Esophagus muscularis mucosa (tissue), 4 donors: ENCODE measurements at regions not wholly inside any gene's neighbourhood (a gene's known extent, or its start where the extent isn't known, plus 50 kb on each side); places are given as distances from the start of the nearest gene placed in this dataset.

Source experiments
- DNase-seq: peaks from one replicate; pipeline ENCODE4 v3.0.0-alpha.2; 2017; ENCODE audit errors: extremely low spot score
- H3K27ac ChIP-seq, 4 donors: fragments of 200-600 bp; sonication (generic); replicated peaks in 1 of 4; 1 replicate in 3 of 4; 2 replicates in 1 of 4; pipeline ENCODE4 v1.5.1; 2016 to 2019; ENCODE audit warnings: mild to moderate bottlenecking in 1 of 4
- H3K27me3 ChIP-seq, 4 donors: fragments of 200-600 bp; sonication (generic); one replicate each; pipeline versions ENCODE4 v1.5.1 to v1.6.0; 2016 to 2019
- H3K36me3 ChIP-seq, 4 donors: fragments of 200-600 bp; sonication (generic); one replicate each; pipeline ENCODE4 v1.5.1; 2016 to 2019
- H3K4me1 ChIP-seq, 4 donors: fragments of 200-600 bp; sonication (generic); one replicate each; pipeline ENCODE4 v1.5.1; 2016 to 2019
- H3K4me3 ChIP-seq, 4 donors: fragments of 200-600 bp; sonication (generic); 1 replicate in 2 of 4; 2 replicates in 2 of 4; pipeline ENCODE4 v1.5.1; 2016 to 2019; ENCODE audit warnings: mild to moderate bottlenecking in 4 of 4, moderate library complexity in 1 of 4
- H3K9me3 ChIP-seq, 4 donors: fragments of 200-600 bp; sonication (generic); 1 replicate in 3 of 4; 2 replicates in 1 of 4; pipeline ENCODE4 v1.5.1; 2016 to 2019
- CTCF ChIP-seq, 3 experiments: fragments of 200-600 bp in 2 of 3; fragments of 450-650 bp in 1 of 3; sonication (generic) in 2 of 3; IDR thresholded peaks; one replicate each; pipeline ENCODE4 v1.5.1; 2017 to 2019; ENCODE audit warnings: antibody characterized with exemption in 3 of 3, mild to moderate bottlenecking in 2 of 3, moderate library complexity in 1 of 3
- EP300 ChIP-seq: sonication (generic); formaldehyde crosslinking; IDR thresholded peaks from one replicate; pipeline ENCODE4 v1.6.1; 2017; ENCODE audit warnings: antibody characterized with exemption
- POLR2A ChIP-seq: fragments of 450-650 bp; IDR thresholded peaks from one replicate; pipeline ENCODE4 v1.6.1; 2017; ENCODE audit warnings: antibody characterized with exemption, moderate library complexity, mild to moderate bottlenecking, low read depth
- POLR2AphosphoS5 ChIP-seq, 2 donors: sonication (generic); formaldehyde crosslinking; IDR thresholded peaks; one replicate each; pipeline ENCODE4 v1.6.1; 2017; ENCODE audit warnings: antibody characterized with exemption in 2 of 2
- WGBS: methylation state at CpG from one replicate; pipeline ENCODE4 v1.1.5; 2018; 5-methylcytosine and 5-hydroxymethylcytosine counted together
- intact Hi-C: fragments of 100-400 bp; cut with DNase I; formaldehyde crosslinking; loops from one replicate; pipeline ENCODE4 v1.15.1; 2023

GRCh38 chr1:229110986-229111385, 159.9 kb upstream of the RAB4A start:
- H3K27ac ChIP-seq: peak overlapping the region in 1 of 4 donors; percentile 80
- 79% methylated on average over 1 of the region's 1 CpG for WGBS
- TF ChIP-seq POLR2AphosphoS5 (IDR thresholded peaks at IDR 0.05) (no peak), EP300 (no peak), CTCF (IDR thresholded peaks at IDR 0.05) (no peak), POLR2A (no peak)
- DNase-seq: no peak
- H3K36me3 ChIP-seq: no peaks in the 10 kb centered on the region
- H3K27me3 ChIP-seq: no peaks in the 10 kb centered on the region
- no peak overlapping the region for H3K4me3 ChIP-seq
- intact Hi-C loops: no loop called here
- no peaks in the 10 kb centered on the region for H3K9me3 ChIP-seq
- H3K4me1 ChIP-seq: peaks cover 4 to 72% (median 71%) of the 10 kb centered on the region in 4 donors

- DNase-seq: no peak
- no peak for TF ChIP-seq EP300
- TF ChIP-seq POLR2AphosphoS5 (IDR thresholded peaks at IDR 0.05): no peak
- TF ChIP-seq CTCF (IDR thresholded peaks at IDR 0.05): no peak
- no peak for TF ChIP-seq POLR2A
- WGBS: 74% methylated on average over 6 of the region's 6 CpGs
Observed at GRCh38 chr1:229111703-229112319, 159.1 kb upstream of the RAB4A start.

GRCh38 chr1:229112832-229113548, 157.9 kb upstream of the RAB4A start:
- no peak overlapping the region for H3K4me3 ChIP-seq
- H3K27ac ChIP-seq: peak overlapping the region in 1 of 4 donors; percentile 91
- intact Hi-C loops: no loop called here
- H3K4me1 ChIP-seq: peaks cover 11 to 92% (median 89%) of the 10 kb centered on the region in 4 donors
- no peak for DNase-seq
- H3K9me3 ChIP-seq: no peaks in the 10 kb centered on the region
- TF ChIP-seq CTCF (IDR thresholded peaks at IDR 0.05) (no peak), POLR2A (no peak), EP300 (no peak), POLR2AphosphoS5 (IDR thresholded peaks at IDR 0.05) (no peak)
- 96% methylated on average over 3 of the region's 3 CpGs for WGBS
- H3K36me3 ChIP-seq: no peaks in the 10 kb centered on the region
- H3K27me3 ChIP-seq: no peaks in the 10 kb centered on the region

More at GRCh38 chr1:229111703-229112319, 159.1 kb upstream of the RAB4A start:
- Histone ChIP-seq H3K4me1 (peaks cover 4 to 80% (median 79%) of the 10 kb centered on the region in 4 donors), H3K27me3 (no peaks in the 10 kb centered on the region), H3K27ac (peak overlapping the region in 2 of 4 donors; percentile 3 to 80), H3K4me3 (no peak overlapping the region), H3K36me3 (no peaks in the 10 kb centered on the region), H3K9me3 (no peaks in the 10 kb centered on the region)
- intact Hi-C loops: no loop called here

- H3K9me3 ChIP-seq: no peaks in the 10 kb centered on the region
- peak overlapping the region; percentile 20 to 91 (median 86) for H3K27ac ChIP-seq
- 44% methylated on average over 5 of the region's 5 CpGs for WGBS
- H3K4me1 ChIP-seq: peaks cover 11 to 89% (median 85%) of the 10 kb centered on the region in 4 donors
- intact Hi-C loops: no loop called here
- TF ChIP-seq EP300 (no peak), CTCF (IDR thresholded peaks at IDR 0.05) (no peak), POLR2AphosphoS5 (IDR thresholded peaks at IDR 0.05) (no peak), POLR2A (no peak)
- no peaks in the 10 kb centered on the region for H3K27me3 ChIP-seq
- no peak for DNase-seq
- no peaks in the 10 kb centered on the region for H3K36me3 ChIP-seq
- H3K4me3 ChIP-seq: no peak overlapping the region
Observed at GRCh38 chr1:229114315-229114714, 156.6 kb upstream of the RAB4A start.
